Muscle of leg (tissue), 3 donors: ENCODE measurements at regions not wholly inside any gene's neighbourhood (a gene's known extent, or its start where the extent isn't known, plus 50 kb on each side); places are given as distances from the start of the nearest gene placed in this dataset.

Experiments
- DNase-seq: peaks from one replicate; pipeline ENCODE4 v3.0.0; 2013
- H3K27ac ChIP-seq: one replicate; pipeline ENCODE4 v1.5.1; 2013; ENCODE audit warnings: mild to moderate bottlenecking, low read length, control low read depth
- H3K27me3 ChIP-seq: one replicate; pipeline ENCODE4 v1.6.1; 2013; ENCODE audit warnings: low read length; ENCODE audit not compliant: control insufficient read depth, insufficient read depth
- H3K36me3 ChIP-seq: one replicate; pipeline ENCODE4 v1.6.1; 2013; ENCODE audit warnings: low read length; ENCODE audit not compliant: control insufficient read depth, insufficient read depth
- H3K4me1 ChIP-seq: one replicate; pipeline ENCODE4 v1.6.1; 2013; ENCODE audit warnings: low read length; ENCODE audit not compliant: control insufficient read depth, insufficient read depth
- H3K4me3 ChIP-seq: one replicate; pipeline ENCODE4 v1.5.1; 2013; ENCODE audit warnings: low read length, control low read depth
- H3K9me3 ChIP-seq: replicated peaks from 2 replicates; pipeline ENCODE4 v1.6.1; 2013; ENCODE audit warnings: low read depth, low read length; ENCODE audit not compliant: control insufficient read depth
- WGBS: methylation state at CpG from one replicate; pipeline ENCODE4 v1.1.5; 2013; ENCODE audit warnings: missing lambda C conversion rate; ENCODE audit not compliant: insufficient coverage; 5-methylcytosine and 5-hydroxymethylcytosine counted together

- 64% methylated on average over 12 of the region's 31 CpGs for WGBS
- DNase-seq: no peak
- Histone ChIP-seq H3K4me3 (no peak overlapping the region), H3K9me3 (peaks cover 2% of the 10 kb centered on the region), H3K4me1 (peaks cover 45% of the 10 kb centered on the region), H3K27me3 (peaks cover 4% of the 10 kb centered on the region), H3K36me3 (no peaks in the 10 kb centered on the region), H3K27ac (no peak overlapping the region)
Measured at GRCh38 chr6:170166511-170167122, 124.3 kb downstream of the DLL1 start.

GRCh38 chr6:170165471-170166117, 125.3 kb downstream of the DLL1 start:
- H3K36me3 ChIP-seq: no peaks in the 10 kb centered on the region
- WGBS: 43% methylated on average over 22 of the region's 22 CpGs
- DNase-seq: peak; percentile 65
- peaks cover 4% of the 10 kb centered on the region for H3K27me3 ChIP-seq
- H3K9me3 ChIP-seq: no peaks in the 10 kb centered on the region
- no peak overlapping the region for H3K4me3 ChIP-seq
- peak overlapping the region; percentile 35 for H3K27ac ChIP-seq
- H3K4me1 ChIP-seq: peaks cover 45% of the 10 kb centered on the region

- Histone ChIP-seq H3K27me3 (peaks cover 4% of the 10 kb centered on the region), H3K36me3 (no peaks in the 10 kb centered on the region), H3K4me3 (no peak overlapping the region), H3K9me3 (no peaks in the 10 kb centered on the region), H3K4me1 (peaks cover 45% of the 10 kb centered on the region), H3K27ac (peak overlapping the region; percentile 42)
- WGBS: 26% methylated on average over 8 of the region's 11 CpGs
- DNase-seq: no peak
Measured at GRCh38 chr6:170165085-170165470, 125.8 kb downstream of the DLL1 start.

GRCh38 chr6:170164271-170164900, 126.5 kb downstream of the DLL1 start:
- H3K27me3 ChIP-seq: peaks cover 4% of the 10 kb centered on the region
- peak overlapping the region; percentile 42 for H3K27ac ChIP-seq
- WGBS: 82% methylated on average over 17 of the region's 21 CpGs
- no peaks in the 10 kb centered on the region for H3K9me3 ChIP-seq
- no peak for DNase-seq
- H3K36me3 ChIP-seq: no peaks in the 10 kb centered on the region
- no peak overlapping the region for H3K4me3 ChIP-seq
- H3K4me1 ChIP-seq: peaks cover 45% of the 10 kb centered on the region

- 89% methylated on average over 15 of the region's 27 CpGs for WGBS
- Histone ChIP-seq H3K36me3 (no peaks in the 10 kb centered on the region), H3K27me3 (peaks cover 4% of the 10 kb centered on the region), H3K4me3 (no peak overlapping the region), H3K9me3 (no peaks in the 10 kb centered on the region), H3K4me1 (peaks cover 45% of the 10 kb centered on the region), H3K27ac (no peak overlapping the region)
- DNase-seq: no peak
Measured at GRCh38 chr6:170163405-170164170, 127.3 kb downstream of the DLL1 start.

- no peak overlapping the region for H3K4me3 ChIP-seq
- WGBS: 55% methylated on average over 5 of the region's 19 CpGs
- no peak for DNase-seq
Measured at GRCh38 chr6:170162775-170163404, 128.0 kb downstream of the DLL1 start.

GRCh38 chr6:170162011-170162774, 128.7 kb downstream of the DLL1 start:
- Histone ChIP-seq H3K4me3 (no peak overlapping the region), H3K27ac (no peak overlapping the region), H3K9me3 (no peaks in the 10 kb centered on the region), H3K36me3 (no peaks in the 10 kb centered on the region), H3K27me3 (peaks cover 2% of the 10 kb centered on the region), H3K4me1 (peaks cover 42% of the 10 kb centered on the region)
- DNase-seq: no peak
- 90% methylated on average over 26 of the region's 27 CpGs for WGBS

More at GRCh38 chr6:170162775-170163404, 128.0 kb downstream of the DLL1 start:
- Histone ChIP-seq H3K9me3 (no peaks in the 10 kb centered on the region), H3K36me3 (no peaks in the 10 kb centered on the region), H3K4me1 (peaks cover 44% of the 10 kb centered on the region), H3K27me3 (peaks cover 6% of the 10 kb centered on the region), H3K27ac (no peak overlapping the region)

- DNase-seq: no peak
- Histone ChIP-seq H3K4me3 (no peak overlapping the region), H3K27ac (no peak overlapping the region), H3K4me1 (peaks cover 45% of the 10 kb centered on the region), H3K27me3 (peaks cover 2% of the 10 kb centered on the region), H3K36me3 (no peaks in the 10 kb centered on the region), H3K9me3 (no peaks in the 10 kb centered on the region)
- 75% methylated on average over 23 of the region's 27 CpGs for WGBS
Measured at GRCh38 chr6:170160628-170161611, 130.0 kb downstream of the DLL1 start.
